Sigmoid colon (tissue), 6 donors: ENCODE measurements at regions not wholly inside any gene's neighbourhood (a gene's known extent, or its start where the extent isn't known, plus 50 kb on each side); places are given as distances from the start of the nearest gene placed in this dataset.

Experiments
- DNase-seq: peaks from one replicate; pipeline ENCODE4 v3.0.0-alpha.2; 2019
- H3K27ac ChIP-seq, 4 donors: fragments of 200-600 bp; sonication (generic); one replicate each; pipeline ENCODE4 v1.5.1; 2016 to 2019; ENCODE audit warnings: mild to moderate bottlenecking in 1 of 4
- H3K27me3 ChIP-seq, 3 donors: fragments of 200-600 bp; sonication (generic); one replicate each; pipeline ENCODE4 v1.5.1; 2019; ENCODE audit warnings: mild to moderate bottlenecking in 1 of 3
- H3K36me3 ChIP-seq, 4 donors: fragments of 200-600 bp; sonication (generic); one replicate each; pipeline ENCODE4 v1.5.1; 2016 to 2019
- H3K4me1 ChIP-seq, 4 donors: fragments of 200-600 bp; sonication (generic); one replicate each; pipeline ENCODE4 v1.5.1; 2017 to 2019
- H3K4me3 ChIP-seq, 4 donors: fragments of 200-600 bp; sonication (generic); one replicate each; pipeline ENCODE4 v1.5.1; 2017 to 2019; ENCODE audit warnings: mild to moderate bottlenecking in 2 of 4, moderate library complexity in 1 of 4
- H3K9me3 ChIP-seq, 4 donors: fragments of 200-600 bp in 3 of 4; sonication (generic) in 3 of 4; one replicate each; pipeline versions ENCODE4 v1.5.1 to v1.6.1; 2013 to 2019
- EP300 ChIP-seq, 4 donors: sonication (generic); formaldehyde crosslinking; IDR thresholded peaks; one replicate each; pipeline ENCODE4 v1.6.1; 2017; ENCODE audit warnings: antibody characterized with exemption in 4 of 4
- POLR2A ChIP-seq, 2 donors: fragments of 450-650 bp; IDR thresholded peaks; one replicate each; pipeline ENCODE4 v1.6.1; 2016; ENCODE audit warnings: antibody characterized with exemption in 2 of 2, mild to moderate bottlenecking in 2 of 2, moderate library complexity in 2 of 2
- POLR2AphosphoS5 ChIP-seq, 4 donors: sonication (generic); formaldehyde crosslinking; IDR thresholded peaks; one replicate each; pipeline ENCODE4 v1.6.1; 2017; ENCODE audit warnings: antibody characterized with exemption in 4 of 4
- WGBS, 2 donors: extraction: QIAGEN DNeasy Blood & Tissue Kit; methylation state at CpG; one replicate each; pipeline ENCODE4 v1.1.7; 2013; 5-methylcytosine and 5-hydroxymethylcytosine counted together
- intact Hi-C: fragments of 100-400 bp; cut with DNase I; formaldehyde crosslinking; loops from one replicate; pipeline ENCODE4 v1.15.1; 2023
- TF ChIP-seq, protein P1 (sequence below), 4 experiments: fragments of 450-650 bp in 3 of 4; fragments of 200-600 bp in 1 of 4; IDR thresholded peaks; one replicate each; pipeline ENCODE4 v1.5.1; 2016 to 2019; ENCODE audit warnings: antibody characterized with exemption in 4 of 4, mild to moderate bottlenecking in 3 of 4, moderate library complexity in 2 of 4
- donor health status: healthy with polysubstance abuse.
- donor health status: healthy.

- no peaks in the 10 kb centered on the region for H3K36me3 ChIP-seq
- H3K27me3 ChIP-seq, result no peaks in the 10 kb centered on the region
- no peak for DNase-seq
- intact Hi-C loops, result no loop called here
- H3K4me3 ChIP-seq, result no peak overlapping the region
- TF ChIP-seq, protein P1, sequence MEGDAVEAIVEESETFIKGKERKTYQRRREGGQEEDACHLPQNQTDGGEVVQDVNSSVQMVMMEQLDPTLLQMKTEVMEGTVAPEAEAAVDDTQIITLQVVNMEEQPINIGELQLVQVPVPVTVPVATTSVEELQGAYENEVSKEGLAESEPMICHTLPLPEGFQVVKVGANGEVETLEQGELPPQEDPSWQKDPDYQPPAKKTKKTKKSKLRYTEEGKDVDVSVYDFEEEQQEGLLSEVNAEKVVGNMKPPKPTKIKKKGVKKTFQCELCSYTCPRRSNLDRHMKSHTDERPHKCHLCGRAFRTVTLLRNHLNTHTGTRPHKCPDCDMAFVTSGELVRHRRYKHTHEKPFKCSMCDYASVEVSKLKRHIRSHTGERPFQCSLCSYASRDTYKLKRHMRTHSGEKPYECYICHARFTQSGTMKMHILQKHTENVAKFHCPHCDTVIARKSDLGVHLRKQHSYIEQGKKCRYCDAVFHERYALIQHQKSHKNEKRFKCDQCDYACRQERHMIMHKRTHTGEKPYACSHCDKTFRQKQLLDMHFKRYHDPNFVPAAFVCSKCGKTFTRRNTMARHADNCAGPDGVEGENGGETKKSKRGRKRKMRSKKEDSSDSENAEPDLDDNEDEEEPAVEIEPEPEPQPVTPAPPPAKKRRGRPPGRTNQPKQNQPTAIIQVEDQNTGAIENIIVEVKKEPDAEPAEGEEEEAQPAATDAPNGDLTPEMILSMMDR (IDR thresholded peaks at IDR 0.05), result no peak
- no peak for TF ChIP-seq POLR2A (IDR thresholded peaks at IDR 0.05)
- no peak for TF ChIP-seq EP300 (IDR thresholded peaks at IDR 0.05)
- no peak for TF ChIP-seq POLR2AphosphoS5 (IDR thresholded peaks at IDR 0.05)
- WGBS, 2 donors, result 85 to 86% methylated on average over 4 of the region's 4 CpGs
- H3K9me3 ChIP-seq, result no peaks in the 10 kb centered on the region
- peak overlapping the region in 1 of 4 donors; percentile 6 for H3K27ac ChIP-seq
- peaks cover 0 to 35% (median 26%) of the 10 kb centered on the region in 4 donors for H3K4me1 ChIP-seq
Measured at GRCh38 chr2:100192825-100193224, 50.4 kb upstream of the AFF3 start.

GRCh38 chr2:100192300-100192699 lies 49.9 kb upstream of the AFF3 start:
- H3K9me3 ChIP-seq, result no peaks in the 10 kb centered on the region
- H3K27me3 ChIP-seq, result no peaks in the 10 kb centered on the region
- H3K4me3 ChIP-seq, result no peak overlapping the region
- H3K27ac ChIP-seq, result no peak overlapping the region
- DNase-seq, result no peak
- 96 to 97% methylated on average over 3 of the region's 3 CpGs for WGBS, 2 donors
- H3K4me1 ChIP-seq, result peaks cover 0 to 30% (median 21%) of the 10 kb centered on the region in 4 donors
- intact Hi-C loops, result no loop called here
- TF ChIP-seq POLR2A (IDR thresholded peaks at IDR 0.05), result no peak
- TF ChIP-seq EP300 (IDR thresholded peaks at IDR 0.05), result no peak
- TF ChIP-seq, protein P1 (IDR thresholded peaks at IDR 0.05), result no peak
- TF ChIP-seq POLR2AphosphoS5 (IDR thresholded peaks at IDR 0.05), result no peak
- H3K36me3 ChIP-seq, result no peaks in the 10 kb centered on the region
